Gastrocnemius medialis (tissue), 4 donors: ENCODE measurements at regions not wholly inside any gene's neighbourhood (a gene's known extent, or its start where the extent isn't known, plus 50 kb on each side); places are given as distances from the start of the nearest gene placed in this dataset.

Source experiments
- ATAC-seq, 2 donors: fragments of 150-250 bp; one replicate each; pipeline ENCODE4 v1.9.1; 2016
- DNase-seq, 2 donors: peaks; one replicate each; pipeline ENCODE4 v3.0.0-alpha.2; 2019
- H3K27ac ChIP-seq, 4 donors: fragments of 200-600 bp; sonication (generic); 1 replicate in 1 of 4; 2 replicates in 3 of 4; pipeline ENCODE4 v1.5.1; 2016 to 2018; ENCODE audit warnings: mild to moderate bottlenecking in 2 of 4, moderate library complexity in 1 of 4
- H3K27me3 ChIP-seq, 3 donors: fragments of 200-600 bp; sonication (generic) in 2 of 3; 1 replicate in 1 of 3; 2 replicates in 2 of 3; pipeline versions ENCODE4 v1.5.1 to v1.6.0; 2016 to 2019; ENCODE audit warnings: mild to moderate bottlenecking in 1 of 3, moderate library complexity in 1 of 3
- H3K36me3 ChIP-seq, 2 donors: fragments of 200-600 bp; sonication (generic) in 1 of 2; one replicate each; pipeline ENCODE4 v1.5.1; 2017 to 2018
- H3K4me1 ChIP-seq, 2 donors: fragments of 200-600 bp; sonication (generic) in 1 of 2; one replicate each; pipeline ENCODE4 v1.5.1; 2016 to 2017; ENCODE audit warnings: mild to moderate bottlenecking in 2 of 2
- H3K4me3 ChIP-seq, 4 donors: fragments of 200-600 bp; sonication (generic) in 3 of 4; 1 replicate in 1 of 4; 2 replicates in 3 of 4; pipeline ENCODE4 v1.5.1; 2016 to 2019; ENCODE audit warnings: mild to moderate bottlenecking in 2 of 4
- H3K9me3 ChIP-seq, 3 donors: fragments of 200-600 bp; sonication (generic) in 2 of 3; 1 replicate in 1 of 3; 2 replicates in 2 of 3; pipeline ENCODE4 v1.5.1; 2016 to 2019
- CTCF ChIP-seq, 5 experiments: fragments of 450-650 bp in 3 of 5; fragments of 200-600 bp in 2 of 5; sonication (generic) in 2 of 5; IDR thresholded peaks in 4 of 5; conservative IDR thresholded peaks in 1 of 5; 1 replicate in 4 of 5; 2 replicates in 1 of 5; pipeline ENCODE4 v1.5.1; 2016 to 2019; ENCODE audit warnings: antibody characterized with exemption in 5 of 5, mild to moderate bottlenecking in 3 of 5, moderate library complexity in 3 of 5
- POLR2A ChIP-seq, 2 donors: fragments of 450-650 bp; IDR thresholded peaks; one replicate each; pipeline ENCODE4 v1.6.1; 2017; ENCODE audit warnings: antibody characterized with exemption in 2 of 2, mild to moderate bottlenecking in 2 of 2, moderate library complexity in 2 of 2
- in situ Hi-C, 4 donors: fragments of 200-750 bp; cut with MboI; loops; one replicate each; pipeline versions ENCODE4 v1.15.0 to v1.8.0; 2017; ENCODE audit warnings: low sequenced_read_pairs in 4 of 4
- intact Hi-C: fragments of 100-400 bp; cut with DNase I; formaldehyde crosslinking; loops from one replicate; pipeline ENCODE4 v1.15.1; 2023; ENCODE audit warnings: low total_unique reads

- ATAC-seq (no peak), DNase-seq (no peak)
- H3K9me3 ChIP-seq = no peaks in the 10 kb centered on the region
- no peaks in the 10 kb centered on the region for H3K27me3 ChIP-seq
- H3K4me1 ChIP-seq = no peaks in the 10 kb centered on the region
- intact Hi-C loops = no loop called here
- in situ Hi-C loops = no loop called here
- TF ChIP-seq CTCF (IDR thresholded peaks at IDR 0.05 in 4 of 5, conservative IDR thresholded peaks at IDR 0.05 in 1 of 5) (no peak), POLR2A (IDR thresholded peaks at IDR 0.05) (no peak)
- H3K4me3 ChIP-seq = no peak overlapping the region
- H3K27ac ChIP-seq = no peak overlapping the region
- H3K36me3 ChIP-seq = no peaks in the 10 kb centered on the region
Observed at GRCh38 chr7:54080525-54080924, 461.6 kb upstream of the VSTM2A start.

GRCh38 chr7:54080971-54081370, 461.2 kb upstream of the VSTM2A start:
- DNase-seq (no peak), ATAC-seq (no peak)
- no peak for TF ChIP-seq POLR2A (IDR thresholded peaks at IDR 0.05)
- no peak for TF ChIP-seq CTCF (IDR thresholded peaks at IDR 0.05 in 4 of 5, conservative IDR thresholded peaks at IDR 0.05 in 1 of 5)
- intact Hi-C loops = no loop called here
- Histone ChIP-seq H3K9me3 (no peaks in the 10 kb centered on the region), H3K36me3 (no peaks in the 10 kb centered on the region), H3K4me1 (no peaks in the 10 kb centered on the region), H3K27me3 (no peaks in the 10 kb centered on the region), H3K27ac (no peak overlapping the region), H3K4me3 (no peak overlapping the region)
- in situ Hi-C loops = no loop called here

- Histone ChIP-seq H3K36me3 (no peaks in the 10 kb centered on the region), H3K4me1 (no peaks in the 10 kb centered on the region), H3K27me3 (no peaks in the 10 kb centered on the region), H3K9me3 (no peaks in the 10 kb centered on the region), H3K4me3 (no peak overlapping the region), H3K27ac (no peak overlapping the region)
- intact Hi-C loops = no loop called here
- TF ChIP-seq POLR2A (IDR thresholded peaks at IDR 0.05) (no peak), CTCF (IDR thresholded peaks at IDR 0.05 in 4 of 5, conservative IDR thresholded peaks at IDR 0.05 in 1 of 5) (no peak)
- ATAC-seq (no peak), DNase-seq (no peak)
- in situ Hi-C loops = no loop called here
Observed at GRCh38 chr7:54084340-54084739, 457.8 kb upstream of the VSTM2A start.

- Histone ChIP-seq H3K4me3 (no peak overlapping the region), H3K4me1 (no peaks in the 10 kb centered on the region), H3K36me3 (no peaks in the 10 kb centered on the region), H3K27ac (no peak overlapping the region), H3K27me3 (no peaks in the 10 kb centered on the region), H3K9me3 (no peaks in the 10 kb centered on the region)
- intact Hi-C loops (no loop called here), in situ Hi-C loops (no loop called here)
- ATAC-seq (no peak), DNase-seq (no peak)
- no peak for TF ChIP-seq POLR2A (IDR thresholded peaks at IDR 0.05)
- no peak for TF ChIP-seq CTCF (IDR thresholded peaks at IDR 0.05 in 4 of 5, conservative IDR thresholded peaks at IDR 0.05 in 1 of 5)
Observed at GRCh38 chr7:54090652-54091213, 451.4 kb upstream of the VSTM2A start.

- in situ Hi-C loops (no loop called here), intact Hi-C loops (no loop called here)
- TF ChIP-seq CTCF (IDR thresholded peaks at IDR 0.05 in 4 of 5, conservative IDR thresholded peaks at IDR 0.05 in 1 of 5) (no peak), POLR2A (IDR thresholded peaks at IDR 0.05) (no peak)
Observed at GRCh38 chr7:54091322-54091721, 450.9 kb upstream of the VSTM2A start.

More at GRCh38 chr7:54091322-54091721, 450.9 kb upstream of the VSTM2A start:
- DNase-seq (no peak), ATAC-seq (no peak)
- Histone ChIP-seq H3K9me3 (no peaks in the 10 kb centered on the region), H3K4me3 (no peak overlapping the region), H3K36me3 (no peaks in the 10 kb centered on the region), H3K4me1 (no peaks in the 10 kb centered on the region), H3K27ac (no peak overlapping the region), H3K27me3 (no peaks in the 10 kb centered on the region)
